Loucy (cell line): ENCODE measurements at regions not wholly inside any gene's neighbourhood (a gene's known extent, or its start where the extent isn't known, plus 50 kb on each side); places are given as distances from the start of the nearest gene placed in this dataset.

Experiments
- H2AFZ ChIP-seq: fragments of 200-600 bp; sonication (generic); 2 replicates; pipeline ENCODE4 v1.6.0; 2016; ENCODE audit warnings: antibody characterized with exemption, mild to moderate bottlenecking, low read length, moderate library complexity
- H3F3A ChIP-seq: fragments of 200-600 bp; 2 replicates; pipeline ENCODE4 v1.6.0; 2016; ENCODE audit warnings: antibody characterized with exemption, low read depth, mild to moderate bottlenecking
- H3K27me3 ChIP-seq: fragments of 200-600 bp; sonication (generic); 2 replicates; pipeline ENCODE4 v1.6.1; 2014; ENCODE audit warnings: low read length, mild to moderate bottlenecking; ENCODE audit not compliant: insufficient read depth, poor library complexity, severe bottlenecking
- H3K36me3 ChIP-seq: fragments of 200-600 bp; sonication (generic); 2 replicates; pipeline ENCODE4 v1.6.1; 2016; ENCODE audit warnings: low read length; ENCODE audit not compliant: insufficient read depth
- H3K4me1 ChIP-seq: fragments of 200-600 bp; sonication (generic); 2 replicates; pipeline ENCODE4 v1.5.1; 2014; ENCODE audit warnings: low read length, mild to moderate bottlenecking; ENCODE audit not compliant: insufficient read depth, poor library complexity, severe bottlenecking
- H3K4me2 ChIP-seq: fragments of 200-600 bp; sonication (generic); 2 replicates; pipeline ENCODE4 v1.6.0; 2014; ENCODE audit warnings: antibody characterized with exemption, low read length, low read depth, mild to moderate bottlenecking; ENCODE audit not compliant: poor library complexity, severe bottlenecking
- H3K4me3 ChIP-seq: fragments of 200-600 bp; sonication (generic); 2 replicates; pipeline ENCODE4 v1.5.1; 2014; ENCODE audit warnings: low read length, mild to moderate bottlenecking, mixed read lengths; ENCODE audit not compliant: poor library complexity, severe bottlenecking
- H3K79me2 ChIP-seq: fragments of 200-600 bp; sonication (generic); 2 replicates; pipeline ENCODE4 v1.6.1; 2014; ENCODE audit warnings: low read length; ENCODE audit not compliant: insufficient read depth
- H3K9ac ChIP-seq: fragments of 200-600 bp; sonication (generic); 2 replicates; pipeline ENCODE4 v1.6.0; 2014; ENCODE audit warnings: mild to moderate bottlenecking, low read depth, low read length, moderate library complexity; ENCODE audit not compliant: poor library complexity, severe bottlenecking
- H3K9me2 ChIP-seq: fragments of 200-600 bp; sonication (generic); replicated peaks from 2 replicates; pipeline ENCODE4 v1.6.1; 2016; ENCODE audit warnings: low read depth, low read length, mixed read lengths
- H3K9me3 ChIP-seq: fragments of 200-600 bp; sonication (generic); 2 replicates; pipeline ENCODE4 v1.6.1; 2014; ENCODE audit warnings: mild to moderate bottlenecking, antibody characterized with exemption, low read length, low read depth; ENCODE audit not compliant: insufficient read depth
- H4K20me1 ChIP-seq: fragments of 200-600 bp; sonication (generic); 2 replicates; pipeline ENCODE4 v1.6.0; 2014; ENCODE audit warnings: antibody characterized with exemption, low read length, mild to moderate bottlenecking; ENCODE audit not compliant: insufficient read depth, poor library complexity, severe bottlenecking
- CTCF ChIP-seq: fragments of 200-600 bp; sonication (generic); conservative IDR thresholded peaks from 2 replicates; pipeline ENCODE4 v1.5.1; 2014; ENCODE audit warnings: mild to moderate bottlenecking, antibody characterized with exemption, low read length
- EZH2phosphoT487 ChIP-seq: fragments of 200-600 bp; IDR thresholded peaks from 2 replicates; pipeline ENCODE4 v1.6.1; 2018; ENCODE audit warnings: antibody characterized with exemption, mild to moderate bottlenecking, moderate library complexity, borderline replicate concordance

- H3K27me3 ChIP-seq = no peaks in the 10 kb centered on the region
- no peaks in the 10 kb centered on the region for H3K9me3 ChIP-seq
- TF ChIP-seq CTCF (no peak), EZH2phosphoT487 (no peak)
- H3K9me2 ChIP-seq = no peaks in the 10 kb centered on the region
- H3K9ac ChIP-seq = no peak overlapping the region
- no peaks in the 10 kb centered on the region for H4K20me1 ChIP-seq
- H3K4me2 ChIP-seq = no peak overlapping the region
- H3K36me3 ChIP-seq = no peaks in the 10 kb centered on the region
- H3K79me2 ChIP-seq = no peaks in the 10 kb centered on the region
- H3K4me3 ChIP-seq = no peak overlapping the region
- no peak overlapping the region for H2AFZ ChIP-seq
- no peaks in the 10 kb centered on the region for H3F3A ChIP-seq
- H3K4me1 ChIP-seq = no peaks in the 10 kb centered on the region
These were observed 137.6 kb downstream of the COPS8 start for GRCh38 chr2:237223201-237223861.

GRCh38 chr2:237227190-237227589 lies 141.5 kb downstream of the COPS8 start:
- no peak overlapping the region for H3K9ac ChIP-seq
- no peaks in the 10 kb centered on the region for H3K36me3 ChIP-seq
- no peak overlapping the region for H3K4me3 ChIP-seq
- H3K4me1 ChIP-seq = no peaks in the 10 kb centered on the region
- H4K20me1 ChIP-seq = no peaks in the 10 kb centered on the region
- no peak overlapping the region for H2AFZ ChIP-seq
- H3K79me2 ChIP-seq = no peaks in the 10 kb centered on the region
- H3K27me3 ChIP-seq = no peaks in the 10 kb centered on the region
- H3K9me2 ChIP-seq = no peaks in the 10 kb centered on the region
- TF ChIP-seq CTCF (no peak), EZH2phosphoT487 (no peak)
- no peaks in the 10 kb centered on the region for H3K9me3 ChIP-seq
- no peak overlapping the region for H3K4me2 ChIP-seq
- no peaks in the 10 kb centered on the region for H3F3A ChIP-seq

GRCh38 chr2:237227592-237228280 lies 142.0 kb downstream of the COPS8 start:
- H4K20me1 ChIP-seq = no peaks in the 10 kb centered on the region
- H3K9me2 ChIP-seq = no peaks in the 10 kb centered on the region
- H3F3A ChIP-seq = no peaks in the 10 kb centered on the region
- H3K4me1 ChIP-seq = no peaks in the 10 kb centered on the region
- no peaks in the 10 kb centered on the region for H3K9me3 ChIP-seq
- no peak overlapping the region for H3K9ac ChIP-seq
- no peaks in the 10 kb centered on the region for H3K79me2 ChIP-seq
- H3K4me2 ChIP-seq = no peak overlapping the region
- no peak overlapping the region for H3K4me3 ChIP-seq
- H3K27me3 ChIP-seq = no peaks in the 10 kb centered on the region
- TF ChIP-seq EZH2phosphoT487 = no peak
- no peak for TF ChIP-seq CTCF
- no peaks in the 10 kb centered on the region for H3K36me3 ChIP-seq
- no peak overlapping the region for H2AFZ ChIP-seq
